Parathyroid adenoma (tissue), 2 donors: ENCODE measurements at regions not wholly inside any gene's neighbourhood (a gene's known extent, or its start where the extent isn't known, plus 50 kb on each side); places are given as distances from the start of the nearest gene placed in this dataset.

Experiments used
- H2AFZ ChIP-seq: fragments of 300-600 bp; sonication (generic); one replicate; pipeline ENCODE4 v1.7.0; 2017; ENCODE audit warnings: antibody characterized with exemption, mild to moderate bottlenecking
- H3K27ac ChIP-seq: fragments of 300-600 bp; sonication (generic); one replicate; pipeline ENCODE4 v1.7.0; 2017
- H3K27me3 ChIP-seq: fragments of 300-600 bp; sonication (generic); one replicate; pipeline ENCODE4 v1.7.0; 2017; ENCODE audit warnings: low read length; ENCODE audit not compliant: control insufficient read depth, insufficient read depth
- H3K36me3 ChIP-seq: fragments of 300-600 bp; sonication (generic); one replicate; pipeline ENCODE4 v1.7.0; 2017; ENCODE audit warnings: low read length; ENCODE audit not compliant: control insufficient read depth, insufficient read depth
- H3K4me1 ChIP-seq: fragments of 300-600 bp; sonication (generic); one replicate; pipeline ENCODE4 v1.7.0; 2017; ENCODE audit warnings: control low read depth
- H3K4me2 ChIP-seq: fragments of 300-600 bp; sonication (generic); one replicate; pipeline ENCODE4 v1.7.0; 2017; ENCODE audit warnings: low read length
- H3K4me3 ChIP-seq: fragments of 300-600 bp; sonication (generic); one replicate; pipeline ENCODE4 v1.7.0; 2017; ENCODE audit warnings: low read depth, low read length
- H3K79me2 ChIP-seq: fragments of 300-600 bp; sonication (generic); one replicate; pipeline ENCODE4 v1.7.0; 2017; ENCODE audit warnings: control low read depth
- H3K9ac ChIP-seq: fragments of 300-600 bp; sonication (generic); one replicate; pipeline ENCODE4 v1.7.0; 2017; ENCODE audit warnings: mild to moderate bottlenecking
- H3K9me3 ChIP-seq: fragments of 300-600 bp; sonication (generic); one replicate; pipeline ENCODE4 v1.7.0; 2017; ENCODE audit warnings: low read length; ENCODE audit not compliant: control insufficient read depth
- CTCF ChIP-seq: fragments of 300-600 bp; sonication (generic); IDR thresholded peaks from one replicate; pipeline ENCODE4 v1.7.0; 2017; ENCODE audit warnings: antibody characterized with exemption, mild to moderate bottlenecking
- donor health status: primary hyperparathyroidism.

DNA sequence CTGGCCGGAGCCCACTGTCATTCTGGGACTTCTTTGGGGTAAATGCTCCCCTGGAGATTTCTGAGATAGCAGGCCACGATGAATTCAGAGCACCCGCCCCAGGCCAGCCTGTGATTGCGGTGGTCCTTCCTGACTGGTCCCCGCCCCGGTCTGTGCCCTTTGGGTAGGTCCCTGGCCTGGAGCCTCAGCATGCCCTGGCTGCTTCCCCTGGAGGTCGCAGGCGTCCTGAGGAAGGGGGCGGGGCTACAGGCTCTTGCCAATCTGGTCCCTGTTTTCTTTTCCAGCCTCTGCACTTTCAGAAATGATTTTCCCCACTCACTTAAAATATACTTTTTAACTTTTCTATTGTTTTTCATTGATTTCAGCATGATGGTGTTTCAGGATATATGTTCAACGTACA is 250.2 kb upstream of the ATP10A start:
- no peaks in the 10 kb centered on the region for H3K9me3 ChIP-seq
- no peak overlapping the region for H3K4me3 ChIP-seq
- TF ChIP-seq CTCF = no peak
- H2AFZ ChIP-seq = no peak overlapping the region
- no peak overlapping the region for H3K4me2 ChIP-seq
- no peaks in the 10 kb centered on the region for H3K4me1 ChIP-seq
- H3K36me3 ChIP-seq = no peaks in the 10 kb centered on the region
- no peak overlapping the region for H3K9ac ChIP-seq
- no peaks in the 10 kb centered on the region for H3K27me3 ChIP-seq
- H3K27ac ChIP-seq = no peak overlapping the region
- H3K79me2 ChIP-seq = no peaks in the 10 kb centered on the region

GRCh38 chr15:26109203-26109602 is 246.1 kb upstream of the ATP10A start:
- no peaks in the 10 kb centered on the region for H3K27me3 ChIP-seq
- H3K79me2 ChIP-seq = no peaks in the 10 kb centered on the region
- H3K36me3 ChIP-seq = no peaks in the 10 kb centered on the region
- no peak overlapping the region for H2AFZ ChIP-seq
- H3K4me3 ChIP-seq = no peak overlapping the region
- no peak overlapping the region for H3K9ac ChIP-seq
- no peaks in the 10 kb centered on the region for H3K4me1 ChIP-seq
- TF ChIP-seq CTCF = no peak
- H3K4me2 ChIP-seq = no peak overlapping the region
- no peak overlapping the region for H3K27ac ChIP-seq
- H3K9me3 ChIP-seq = no peaks in the 10 kb centered on the region

DNA sequence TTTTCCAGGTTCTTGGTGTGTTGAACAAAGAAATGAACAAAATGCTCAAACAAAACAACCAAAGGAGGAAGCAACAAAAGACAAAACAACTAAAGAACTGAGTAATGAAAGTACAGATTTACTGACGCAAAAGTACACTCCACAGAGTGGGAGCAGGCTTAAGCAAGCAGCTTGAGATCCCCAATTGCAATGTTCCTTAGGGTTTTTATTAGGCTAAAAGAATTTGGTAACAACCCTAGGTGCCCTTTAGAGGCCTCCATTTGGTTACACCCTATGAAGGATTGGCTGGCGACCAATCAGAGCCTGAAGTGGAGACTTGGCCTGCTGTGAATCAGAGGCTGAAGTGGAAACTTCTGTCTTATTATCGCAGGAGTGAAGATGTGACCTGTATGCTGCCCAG is 243.4 kb upstream of the ATP10A start:
- TF ChIP-seq CTCF = no peak
- H3K36me3 ChIP-seq = no peaks in the 10 kb centered on the region

DNA sequence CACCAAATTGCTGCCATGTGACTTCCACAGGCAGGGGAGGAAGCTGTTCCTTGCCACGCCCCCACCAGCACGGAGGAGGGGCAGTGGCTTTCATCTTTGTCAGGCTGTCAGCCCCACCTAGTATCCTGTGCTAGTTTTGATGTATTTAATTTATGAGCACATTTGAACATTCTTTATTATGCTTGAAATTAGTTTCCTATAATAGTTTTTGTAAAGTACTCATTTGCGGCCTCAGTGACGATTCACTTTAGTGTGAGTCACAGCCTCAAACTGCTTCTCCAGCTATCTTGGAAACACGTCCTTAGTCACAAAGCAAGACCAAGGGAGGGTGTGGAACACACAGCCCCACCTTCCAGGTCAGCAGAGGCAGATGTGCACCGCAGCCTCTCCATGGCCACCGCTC is 239.9 kb upstream of the ATP10A start:
- H3K4me1 ChIP-seq = no peaks in the 10 kb centered on the region
- no peak overlapping the region for H2AFZ ChIP-seq
- TF ChIP-seq CTCF = no peak
- no peak overlapping the region for H3K4me2 ChIP-seq
- no peak overlapping the region for H3K4me3 ChIP-seq
- no peak overlapping the region for H3K9ac ChIP-seq
- H3K36me3 ChIP-seq = no peaks in the 10 kb centered on the region
- H3K79me2 ChIP-seq = no peaks in the 10 kb centered on the region
- no peak overlapping the region for H3K27ac ChIP-seq
- no peaks in the 10 kb centered on the region for H3K9me3 ChIP-seq
- H3K27me3 ChIP-seq = no peaks in the 10 kb centered on the region

More for the DNA sequence above, 243.4 kb upstream of the ATP10A start:
- H3K27me3 ChIP-seq = no peaks in the 10 kb centered on the region
- H3K4me2 ChIP-seq = no peak overlapping the region
- H3K79me2 ChIP-seq = no peaks in the 10 kb centered on the region
- no peak overlapping the region for H3K27ac ChIP-seq
- H3K4me1 ChIP-seq = no peaks in the 10 kb centered on the region
- no peak overlapping the region for H3K4me3 ChIP-seq
- H3K9ac ChIP-seq = no peak overlapping the region
- no peak overlapping the region for H2AFZ ChIP-seq
- H3K9me3 ChIP-seq = no peaks in the 10 kb centered on the region

- Histone ChIP-seq H2AFZ (no peak overlapping the region), H3K27me3 (no peaks in the 10 kb centered on the region), H3K4me2 (no peak overlapping the region), H3K9ac (no peak overlapping the region), H3K4me3 (no peak overlapping the region), H3K27ac (no peak overlapping the region), H3K9me3 (no peaks in the 10 kb centered on the region), H3K79me2 (no peaks in the 10 kb centered on the region), H3K36me3 (no peaks in the 10 kb centered on the region), H3K4me1 (no peaks in the 10 kb centered on the region)
- no peak for TF ChIP-seq CTCF
Observed at GRCh38 chr15:26102365-26102764, 239.2 kb upstream of the ATP10A start.
